Panc1 (cell line): ENCODE measurements at regions not wholly inside any gene's neighbourhood (a gene's known extent, or its start where the extent isn't known, plus 50 kb on each side); places are given as distances from the start of the nearest gene placed in this dataset.

Experiments
- REST ChIP-seq, 2 experiments: IDR thresholded peaks; 2 replicates each; pipeline ENCODE4 v1.6.1; 2011 to 2012; ENCODE audit warnings: low read depth in 2 of 2, control low read depth in 1 of 2, low read length in 1 of 2, mild to moderate bottlenecking in 1 of 2, moderate library complexity in 1 of 2; ENCODE audit not compliant: insufficient read depth in 1 of 2
- TCF7L2 ChIP-seq: IDR thresholded peaks from 2 replicates; pipeline ENCODE4 v1.6.1; 2011; ENCODE audit warnings: mild to moderate bottlenecking, low read depth, low read length, inconsistent platforms
- TF ChIP-seq, protein P1 (sequence below): fragments of 450-650 bp; IDR thresholded peaks from 2 replicates; pipeline ENCODE4 v1.5.1; 2017; ENCODE audit warnings: mild to moderate bottlenecking

GRCh38 chr17:13129356-13129755 is 111.5 kb upstream of the ELAC2 start:
- TF ChIP-seq, protein P1, sequence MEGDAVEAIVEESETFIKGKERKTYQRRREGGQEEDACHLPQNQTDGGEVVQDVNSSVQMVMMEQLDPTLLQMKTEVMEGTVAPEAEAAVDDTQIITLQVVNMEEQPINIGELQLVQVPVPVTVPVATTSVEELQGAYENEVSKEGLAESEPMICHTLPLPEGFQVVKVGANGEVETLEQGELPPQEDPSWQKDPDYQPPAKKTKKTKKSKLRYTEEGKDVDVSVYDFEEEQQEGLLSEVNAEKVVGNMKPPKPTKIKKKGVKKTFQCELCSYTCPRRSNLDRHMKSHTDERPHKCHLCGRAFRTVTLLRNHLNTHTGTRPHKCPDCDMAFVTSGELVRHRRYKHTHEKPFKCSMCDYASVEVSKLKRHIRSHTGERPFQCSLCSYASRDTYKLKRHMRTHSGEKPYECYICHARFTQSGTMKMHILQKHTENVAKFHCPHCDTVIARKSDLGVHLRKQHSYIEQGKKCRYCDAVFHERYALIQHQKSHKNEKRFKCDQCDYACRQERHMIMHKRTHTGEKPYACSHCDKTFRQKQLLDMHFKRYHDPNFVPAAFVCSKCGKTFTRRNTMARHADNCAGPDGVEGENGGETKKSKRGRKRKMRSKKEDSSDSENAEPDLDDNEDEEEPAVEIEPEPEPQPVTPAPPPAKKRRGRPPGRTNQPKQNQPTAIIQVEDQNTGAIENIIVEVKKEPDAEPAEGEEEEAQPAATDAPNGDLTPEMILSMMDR: no peak
- TF ChIP-seq TCF7L2: no peak
- TF ChIP-seq REST (IDR thresholded peaks at IDR 0.05; ENCODE audit: insufficient read depth in 1 of 2, low read depth in 2 of 2, low read length in 1 of 2): no peak
